IMR-90 (cell line): ENCODE measurements at regions not wholly inside any gene's neighbourhood (a gene's known extent, or its start where the extent isn't known, plus 50 kb on each side); places are given as distances from the start of the nearest gene placed in this dataset.

Source experiments
- BHLHE40 ChIP-seq: fragments of 150-350 bp; IDR thresholded peaks from 2 replicates; pipeline ENCODE4 v1.6.1; 2016; ENCODE audit warnings: mild to moderate bottlenecking, low read depth, low read length
- CTCF ChIP-seq: conservative IDR thresholded peaks from 2 replicates; pipeline ENCODE4 v1.5.1; 2012; ENCODE audit warnings: mild to moderate bottlenecking, low read depth, low read length, improper control_type of control experiment
- RCOR1 ChIP-seq: IDR thresholded peaks from 2 replicates; pipeline ENCODE4 v1.6.1; 2012; ENCODE audit warnings: mild to moderate bottlenecking, low read length, improper control_type of control experiment; ENCODE audit not compliant: insufficient replicate concordance
- RFX5 ChIP-seq: IDR thresholded peaks from 2 replicates; pipeline ENCODE4 v1.8.0; 2012; ENCODE audit warnings: low read depth, mild to moderate bottlenecking, low read length, moderate library complexity

GRCh38 chr9:87829756-87830155, 52.9 kb upstream of the SPATA31E1 start:
- TF ChIP-seq CTCF (no peak), RCOR1 (no peak), RFX5 (no peak), BHLHE40 (no peak)
